Stimulated activated naive CD8-positive, alpha-beta T cell treated with anti-CD3 and anti-CD28 coated beads, Interleukin-15, Interleukin-2, amounts not matched to agents 100 ng/mL and 50 ng/mL, for 24 hours (primary cell): ENCODE measurements at regions not wholly inside any gene's neighbourhood (a gene's known extent, or its start where the extent isn't known, plus 50 kb on each side); places are given as distances from the start of the nearest gene placed in this dataset.

Source experiments
- H3K27ac Mint-ChIP-seq: one replicate; pipeline ENCODE4 v1.8.0; 2021; ENCODE audit warnings: mild to moderate bottlenecking, mixed read lengths
- H3K27me3 Mint-ChIP-seq: one replicate; pipeline ENCODE4 v1.8.0; 2021; ENCODE audit warnings: mixed read lengths
- H3K36me3 Mint-ChIP-seq: one replicate; pipeline ENCODE4 v1.8.0; 2021; ENCODE audit warnings: low read depth, mixed read lengths
- H3K4me1 Mint-ChIP-seq: one replicate; pipeline ENCODE4 v1.8.0; 2021; ENCODE audit warnings: low read depth, mixed read lengths
- H3K4me3 Mint-ChIP-seq: one replicate; pipeline ENCODE4 v1.8.0; 2021; ENCODE audit warnings: mild to moderate bottlenecking, mixed read lengths
- H3K9me3 Mint-ChIP-seq: one replicate; pipeline ENCODE4 v1.8.0; 2021; ENCODE audit warnings: mixed read lengths

DNA sequence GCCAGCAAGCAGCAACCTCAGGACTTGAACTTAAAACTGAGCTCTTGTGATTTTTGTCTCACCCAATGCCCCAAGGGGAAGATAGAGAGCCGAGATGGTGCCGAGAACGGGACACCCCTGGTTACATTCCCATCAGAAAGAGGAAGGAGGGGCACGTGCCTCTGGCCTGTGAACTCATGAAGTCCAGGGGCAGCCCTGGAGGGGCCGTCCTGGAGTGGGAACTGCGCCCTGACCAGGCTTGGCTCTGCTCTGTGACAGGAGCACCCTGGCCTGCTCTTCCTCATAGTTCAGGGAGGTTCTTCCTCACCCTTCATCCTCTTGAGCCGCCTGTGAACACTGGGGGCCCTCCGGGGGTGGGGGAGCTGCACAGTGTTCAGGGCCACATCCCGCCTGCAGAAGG lies 130.3 kb upstream of the FOXF1 start:
- Mint-ChIP-seq H3K27me3 (peaks cover 23% of the 10 kb centered on the region), H3K9me3 (no peaks in the 10 kb centered on the region), H3K36me3 (no peaks in the 10 kb centered on the region), H3K4me3 (no peak overlapping the region), H3K27ac (no peak overlapping the region), H3K4me1 (no peaks in the 10 kb centered on the region)

DNA sequence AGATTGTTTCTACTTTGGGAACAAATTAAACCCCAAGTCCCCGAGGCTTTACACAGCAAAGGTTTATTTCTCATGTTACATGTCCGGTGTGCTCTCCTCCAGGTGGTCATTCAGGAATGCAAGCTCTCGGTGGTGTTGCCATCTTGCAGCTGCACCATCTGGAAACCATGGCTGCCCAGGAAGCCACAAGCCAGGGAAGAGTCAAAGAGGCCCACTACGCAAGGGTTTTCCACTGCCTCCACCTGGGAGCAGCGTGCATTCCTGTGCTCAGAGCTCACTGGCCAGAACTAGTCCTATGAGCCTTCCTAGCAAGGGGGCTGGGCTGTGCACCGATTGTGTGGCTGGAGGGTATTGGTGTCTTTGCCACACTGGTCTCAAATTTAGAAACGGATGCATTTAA lies 128.8 kb upstream of the FOXF1 start:
- H3K9me3 Mint-ChIP-seq: no peaks in the 10 kb centered on the region
- peaks cover 26% of the 10 kb centered on the region for H3K27me3 Mint-ChIP-seq
- H3K27ac Mint-ChIP-seq: no peak overlapping the region
- H3K36me3 Mint-ChIP-seq: no peaks in the 10 kb centered on the region
- H3K4me1 Mint-ChIP-seq: no peaks in the 10 kb centered on the region
- H3K4me3 Mint-ChIP-seq: no peak overlapping the region

GRCh38 chr16:86382067-86382773 lies 128.1 kb upstream of the FOXF1 start:
- Mint-ChIP-seq H3K27me3 (peaks cover 26% of the 10 kb centered on the region), H3K9me3 (no peaks in the 10 kb centered on the region), H3K27ac (no peak overlapping the region), H3K36me3 (no peaks in the 10 kb centered on the region), H3K4me1 (no peaks in the 10 kb centered on the region), H3K4me3 (no peak overlapping the region)

DNA sequence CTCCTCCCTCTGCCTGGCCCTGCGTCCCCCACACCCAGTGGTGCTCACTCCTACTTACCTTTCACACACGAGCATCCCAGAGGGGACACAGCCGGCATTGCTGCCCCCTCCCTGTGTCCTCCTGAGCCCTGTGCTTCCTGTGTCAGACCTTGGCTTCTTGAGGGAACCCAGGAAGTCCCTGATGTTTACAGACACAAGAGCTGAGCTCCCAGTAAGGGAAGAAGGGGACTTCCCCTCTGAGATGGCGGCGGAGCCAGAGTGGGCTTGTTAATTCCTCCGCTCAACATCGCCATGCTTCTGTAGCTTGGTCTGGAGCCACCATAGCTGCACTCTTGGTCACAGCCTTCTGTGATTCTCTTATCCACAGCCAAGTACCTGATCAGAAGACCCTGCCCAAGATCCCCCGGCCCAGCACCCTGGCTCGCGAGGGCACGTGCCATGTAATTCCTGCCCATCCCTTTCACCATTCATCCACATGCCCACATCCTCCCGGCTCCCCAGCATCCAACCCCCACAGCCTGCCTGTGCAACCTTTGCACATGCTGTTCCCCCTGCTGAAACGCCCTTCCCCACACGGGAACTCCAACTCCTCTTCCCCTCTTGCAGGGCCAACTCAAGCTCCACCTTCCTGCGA lies 127.4 kb upstream of the FOXF1 start:
- no peaks in the 10 kb centered on the region for H3K9me3 Mint-ChIP-seq
- H3K36me3 Mint-ChIP-seq: no peaks in the 10 kb centered on the region
- H3K4me1 Mint-ChIP-seq: no peaks in the 10 kb centered on the region
- H3K27me3 Mint-ChIP-seq: peaks cover 29% of the 10 kb centered on the region
- no peak overlapping the region for H3K27ac Mint-ChIP-seq
- no peak overlapping the region for H3K4me3 Mint-ChIP-seq

GRCh38 chr16:86383488-86384262 lies 126.7 kb upstream of the FOXF1 start:
- Mint-ChIP-seq H3K4me1 (no peaks in the 10 kb centered on the region), H3K4me3 (no peak overlapping the region), H3K9me3 (no peaks in the 10 kb centered on the region), H3K27ac (no peak overlapping the region), H3K27me3 (peaks cover 31% of the 10 kb centered on the region), H3K36me3 (no peaks in the 10 kb centered on the region)

GRCh38 chr16:86384263-86384649 lies 126.1 kb upstream of the FOXF1 start:
- no peaks in the 10 kb centered on the region for H3K36me3 Mint-ChIP-seq
- H3K4me1 Mint-ChIP-seq: no peaks in the 10 kb centered on the region
- no peak overlapping the region for H3K4me3 Mint-ChIP-seq
- H3K27me3 Mint-ChIP-seq: peaks cover 33% of the 10 kb centered on the region
- H3K27ac Mint-ChIP-seq: no peak overlapping the region
- no peaks in the 10 kb centered on the region for H3K9me3 Mint-ChIP-seq

DNA sequence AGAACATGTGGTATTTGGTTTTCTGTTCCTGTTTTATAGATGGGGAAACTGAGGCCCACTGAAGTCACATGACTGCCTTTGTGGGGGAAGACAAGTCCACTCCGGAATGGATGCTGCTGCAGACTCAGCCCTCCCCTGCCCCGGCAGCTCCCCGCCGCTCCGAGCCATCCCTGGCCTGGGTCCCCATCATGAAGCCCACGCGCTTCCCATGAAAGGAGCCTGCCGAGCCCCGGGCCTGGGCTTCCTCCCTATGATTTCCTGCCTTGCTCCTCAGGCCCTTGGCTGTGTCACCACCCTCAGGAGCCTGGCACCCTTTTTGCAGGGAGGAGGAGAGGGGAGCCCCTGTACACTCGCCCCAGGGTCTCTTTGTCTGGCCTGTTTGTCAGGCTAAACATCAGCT lies 125.3 kb upstream of the FOXF1 start:
- H3K4me3 Mint-ChIP-seq: no peak overlapping the region
- no peaks in the 10 kb centered on the region for H3K4me1 Mint-ChIP-seq
- no peak overlapping the region for H3K27ac Mint-ChIP-seq

DNA sequence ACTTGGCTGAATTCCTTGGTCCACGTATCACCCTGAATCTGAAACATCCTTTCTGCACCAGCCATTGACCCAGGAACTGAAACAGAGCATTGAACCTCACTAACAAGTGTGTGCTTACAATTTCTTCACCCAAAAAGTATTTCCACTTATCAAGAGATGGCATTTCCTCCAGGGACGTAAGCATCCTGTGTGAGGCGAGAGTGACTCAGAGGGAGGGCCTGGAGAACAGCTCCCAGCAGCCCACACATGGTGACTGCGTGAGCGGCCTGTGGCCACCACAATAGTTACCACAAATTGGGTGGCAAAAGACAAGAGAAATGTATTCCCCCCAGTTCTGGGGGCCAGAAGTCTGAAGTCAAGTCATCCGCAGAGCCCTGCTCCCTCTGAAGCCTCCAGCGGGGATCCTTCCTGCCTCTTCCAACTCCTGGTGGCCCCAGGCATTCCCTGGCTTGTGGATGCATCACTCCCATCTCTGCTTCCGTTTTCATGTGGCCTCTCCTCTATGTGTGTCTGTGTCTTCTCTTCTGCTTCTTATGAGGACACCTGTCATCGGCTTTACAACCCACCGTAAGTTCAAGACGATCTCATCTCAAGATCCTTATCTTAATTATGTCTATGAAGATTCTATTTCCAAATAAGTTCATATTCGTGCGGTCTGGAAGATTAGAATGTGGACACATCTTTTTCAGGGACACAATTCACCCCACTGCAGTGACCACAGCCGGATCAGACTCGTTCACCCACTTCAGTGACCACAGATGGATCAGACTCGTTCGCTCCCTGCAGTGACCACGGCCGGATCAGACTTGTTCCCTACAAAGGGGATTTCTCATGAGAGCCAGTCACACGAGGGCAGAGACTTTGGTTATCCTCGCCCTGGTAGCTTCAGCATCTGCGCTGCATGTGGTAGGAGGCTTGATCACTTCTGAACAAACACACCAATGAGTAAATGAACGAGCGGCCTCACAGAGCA lies 122.6 kb upstream of the FOXF1 start:
- no peaks in the 10 kb centered on the region for H3K36me3 Mint-ChIP-seq
- no peak overlapping the region for H3K27ac Mint-ChIP-seq
- H3K4me1 Mint-ChIP-seq: no peaks in the 10 kb centered on the region
- H3K4me3 Mint-ChIP-seq: no peak overlapping the region
- peaks cover 34% of the 10 kb centered on the region for H3K27me3 Mint-ChIP-seq
- H3K9me3 Mint-ChIP-seq: no peaks in the 10 kb centered on the region

More for the DNA sequence above, 125.3 kb upstream of the FOXF1 start:
- Mint-ChIP-seq H3K36me3 (no peaks in the 10 kb centered on the region), H3K27me3 (peaks cover 37% of the 10 kb centered on the region), H3K9me3 (no peaks in the 10 kb centered on the region)

DNA sequence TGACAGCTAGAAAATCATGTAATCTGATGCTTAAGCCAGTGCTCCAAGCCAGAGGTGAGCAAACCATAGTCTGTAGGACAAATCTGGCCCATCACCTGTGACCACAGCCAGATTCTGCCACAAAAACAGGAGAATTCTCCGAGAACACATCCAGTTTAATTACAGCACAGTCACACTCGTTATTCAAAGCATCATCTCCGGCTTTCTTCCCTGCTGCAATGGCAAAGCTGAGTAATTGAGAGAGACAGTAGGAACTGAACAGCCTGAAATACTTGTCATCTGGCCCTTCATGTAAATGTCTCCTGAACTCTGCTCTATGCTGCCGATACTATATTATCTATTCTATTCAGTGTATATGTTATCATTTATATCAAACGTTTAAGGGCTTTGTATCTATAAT lies 121.4 kb upstream of the FOXF1 start:
- Mint-ChIP-seq H3K4me3 (no peak overlapping the region), H3K27ac (no peak overlapping the region), H3K27me3 (peaks cover 28% of the 10 kb centered on the region), H3K4me1 (no peaks in the 10 kb centered on the region), H3K9me3 (no peaks in the 10 kb centered on the region), H3K36me3 (no peaks in the 10 kb centered on the region)

DNA sequence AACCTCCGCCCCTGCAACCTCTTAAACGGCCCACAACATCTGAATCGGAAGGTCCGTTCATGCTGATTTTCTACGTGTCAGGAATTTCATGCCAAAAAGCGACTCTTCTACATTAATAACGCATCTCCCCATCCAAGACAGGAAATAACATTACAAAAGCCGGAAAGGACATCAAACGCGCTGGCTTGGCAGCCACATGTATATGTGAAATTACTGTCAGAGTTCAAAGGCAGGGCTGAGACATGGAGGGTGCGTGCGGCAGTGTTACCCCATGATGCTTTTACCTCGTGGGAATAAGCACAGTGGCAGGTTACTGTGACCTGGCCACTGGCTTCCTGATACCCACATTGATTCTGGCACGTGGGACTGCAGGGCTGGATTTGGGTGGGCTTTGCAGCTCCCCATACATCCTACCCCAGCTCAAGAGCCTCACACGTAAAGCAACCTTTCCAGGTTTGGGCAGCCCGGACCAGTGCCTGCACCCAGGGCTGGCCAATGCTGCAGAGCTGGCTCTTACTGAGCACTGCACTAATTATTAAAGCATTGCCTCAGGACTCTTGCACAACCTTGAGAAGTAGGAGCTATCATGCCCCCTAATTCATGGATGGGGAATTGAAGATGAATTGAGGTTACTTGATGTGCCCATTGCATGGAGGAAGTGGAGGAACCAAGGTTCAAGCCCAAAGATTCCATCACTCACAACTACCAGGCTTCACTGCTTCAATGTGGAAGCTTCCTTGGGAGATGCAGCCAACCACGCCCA lies 120.6 kb upstream of the FOXF1 start:
- Mint-ChIP-seq H3K4me3 (no peak overlapping the region), H3K4me1 (no peaks in the 10 kb centered on the region), H3K36me3 (no peaks in the 10 kb centered on the region), H3K27ac (no peak overlapping the region), H3K9me3 (no peaks in the 10 kb centered on the region), H3K27me3 (peaks cover 20% of the 10 kb centered on the region)

GRCh38 chr16:86390335-86390734 lies 120.0 kb upstream of the FOXF1 start:
- Mint-ChIP-seq H3K27ac (no peak overlapping the region), H3K27me3 (peaks cover 19% of the 10 kb centered on the region), H3K36me3 (no peaks in the 10 kb centered on the region), H3K4me3 (no peak overlapping the region), H3K9me3 (no peaks in the 10 kb centered on the region), H3K4me1 (no peaks in the 10 kb centered on the region)

DNA sequence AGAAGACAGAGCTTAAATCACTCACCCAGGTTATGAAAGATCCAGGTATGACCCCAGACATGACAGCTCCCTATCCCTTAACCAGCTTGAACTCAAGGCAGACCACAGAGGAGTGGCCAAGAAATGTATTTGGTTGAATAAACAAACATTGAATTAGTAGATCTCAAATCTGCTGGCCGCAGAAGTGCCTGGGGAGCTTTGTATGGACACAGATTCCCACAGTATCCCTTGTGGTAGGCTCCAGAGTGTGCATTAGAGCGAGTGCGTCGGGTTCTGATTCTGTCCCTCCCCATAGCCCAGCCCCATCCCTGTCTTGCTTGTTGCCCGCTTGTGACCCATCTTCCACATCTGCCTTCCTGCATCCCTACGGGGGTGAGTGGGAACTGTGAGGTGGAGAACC lies 118.8 kb upstream of the FOXF1 start:
- Mint-ChIP-seq H3K4me1 (no peaks in the 10 kb centered on the region), H3K9me3 (no peaks in the 10 kb centered on the region), H3K4me3 (no peak overlapping the region), H3K36me3 (no peaks in the 10 kb centered on the region), H3K27ac (no peak overlapping the region), H3K27me3 (peaks cover 15% of the 10 kb centered on the region)

- H3K9me3 Mint-ChIP-seq: no peaks in the 10 kb centered on the region
- H3K4me1 Mint-ChIP-seq: no peaks in the 10 kb centered on the region
- no peak overlapping the region for H3K27ac Mint-ChIP-seq
- no peaks in the 10 kb centered on the region for H3K36me3 Mint-ChIP-seq
- H3K4me3 Mint-ChIP-seq: no peak overlapping the region
- peaks cover 15% of the 10 kb centered on the region for H3K27me3 Mint-ChIP-seq
Observed at GRCh38 chr16:86391984-86392383, 118.3 kb upstream of the FOXF1 start.
